ENCODE measurements at regions not wholly inside any gene's neighbourhood (a gene's known extent, or its start where the extent isn't known, plus 50 kb on each side); places are given as distances from the start of the nearest gene placed in this dataset.

GRCh38 chr5:89208811-89209210 lies 325.8 kb upstream of the MEF2C start:
- H3K36me3 ChIP-seq: no peaks in the 10 kb centered on the region
- DNase-seq (ENCODE audit: extremely low spot score in 2 of 2): no peak
- H3K4me1 ChIP-seq: no peaks in the 10 kb centered on the region
- H3K27ac ChIP-seq: no peak overlapping the region
- intact Hi-C loops (cut with DNase I): no loop called here
- H3K9me3 ChIP-seq: no peaks in the 10 kb centered on the region
- no peak overlapping the region for H3K4me3 ChIP-seq
- H3K27me3 ChIP-seq: no peaks in the 10 kb centered on the region
- TF ChIP-seq POLR2A (IDR thresholded peaks at IDR 0.05): no peak
- no peak for TF ChIP-seq POLR2AphosphoS5 (IDR thresholded peaks at IDR 0.05; ENCODE audit: insufficient read depth in 1 of 2, low read depth in 1 of 2)
- TF ChIP-seq CTCF (IDR thresholded peaks at IDR 0.05): no peak

GRCh38 chr5:89208392-89208791 lies 325.4 kb upstream of the MEF2C start:
- Histone ChIP-seq H3K4me3 (no peak overlapping the region), H3K36me3 (no peaks in the 10 kb centered on the region), H3K9me3 (no peaks in the 10 kb centered on the region), H3K27me3 (no peaks in the 10 kb centered on the region), H3K27ac (no peak overlapping the region), H3K4me1 (no peaks in the 10 kb centered on the region)
- no peak for DNase-seq (ENCODE audit: extremely low spot score in 2 of 2)
- intact Hi-C loops (cut with DNase I): no loop called here
- TF ChIP-seq CTCF (IDR thresholded peaks at IDR 0.05) (no peak), POLR2AphosphoS5 (IDR thresholded peaks at IDR 0.05; ENCODE audit: insufficient read depth in 1 of 2, low read depth in 1 of 2) (no peak), POLR2A (IDR thresholded peaks at IDR 0.05) (no peak)

- Histone ChIP-seq H3K4me1 (no peaks in the 10 kb centered on the region), H3K4me3 (no peak overlapping the region), H3K36me3 (no peaks in the 10 kb centered on the region), H3K27me3 (no peaks in the 10 kb centered on the region), H3K27ac (no peak overlapping the region), H3K9me3 (no peaks in the 10 kb centered on the region)
- TF ChIP-seq POLR2AphosphoS5 (IDR thresholded peaks at IDR 0.05; ENCODE audit: insufficient read depth in 1 of 2, low read depth in 1 of 2): no peak
- TF ChIP-seq CTCF (IDR thresholded peaks at IDR 0.05): no peak
- TF ChIP-seq POLR2A (IDR thresholded peaks at IDR 0.05): no peak
- DNase-seq (ENCODE audit: extremely low spot score in 2 of 2): no peak
- intact Hi-C loops (cut with DNase I): no loop called here
Measured at GRCh38 chr5:89204756-89205155, 321.8 kb upstream of the MEF2C start.

- Histone ChIP-seq H3K4me1 (no peaks in the 10 kb centered on the region), H3K27ac (no peak overlapping the region), H3K27me3 (no peaks in the 10 kb centered on the region), H3K4me3 (no peak overlapping the region), H3K9me3 (peaks cover 5% of the 10 kb centered on the region), H3K36me3 (no peaks in the 10 kb centered on the region)
- intact Hi-C loops (cut with DNase I): no loop called here
- DNase-seq (ENCODE audit: extremely low spot score in 2 of 2): no peak
- TF ChIP-seq CTCF (IDR thresholded peaks at IDR 0.05): no peak
- TF ChIP-seq POLR2A (IDR thresholded peaks at IDR 0.05): no peak
- TF ChIP-seq POLR2AphosphoS5 (IDR thresholded peaks at IDR 0.05; ENCODE audit: insufficient read depth in 1 of 2, low read depth in 1 of 2): no peak
Measured at GRCh38 chr5:89203611-89204010, 320.6 kb upstream of the MEF2C start.

GRCh38 chr5:89200899-89201298 lies 317.9 kb upstream of the MEF2C start:
- Histone ChIP-seq H3K4me1 (no peaks in the 10 kb centered on the region), H3K27ac (no peak overlapping the region), H3K36me3 (no peaks in the 10 kb centered on the region), H3K4me3 (no peak overlapping the region), H3K9me3 (peaks cover 5% of the 10 kb centered on the region), H3K27me3 (no peaks in the 10 kb centered on the region)
- TF ChIP-seq POLR2AphosphoS5 (IDR thresholded peaks at IDR 0.05; ENCODE audit: insufficient read depth in 1 of 2, low read depth in 1 of 2): no peak
- no peak for TF ChIP-seq POLR2A (IDR thresholded peaks at IDR 0.05)
- no peak for TF ChIP-seq CTCF (IDR thresholded peaks at IDR 0.05)
- no peak for DNase-seq (ENCODE audit: extremely low spot score in 2 of 2)
- intact Hi-C loops (cut with DNase I): no loop called here
